Esophagus squamous epithelium (tissue), 5 donors: ENCODE measurements at regions not wholly inside any gene's neighbourhood (a gene's known extent, or its start where the extent isn't known, plus 50 kb on each side); places are given as distances from the start of the nearest gene placed in this dataset.

Source experiments
- DNase-seq: peaks from one replicate; lab custom pipeline; 2025; lab: John Stamatoyannopoulos, UW
- H3K27ac ChIP-seq, 4 donors: fragments of 200-600 bp; sonication (generic); one replicate each; pipeline ENCODE4 v1.5.1; 2016 to 2019; ENCODE audit warnings: mild to moderate bottlenecking in 1 of 4
- H3K27me3 ChIP-seq, 4 donors: fragments of 200-600 bp; sonication (generic); 1 replicate in 3 of 4; 2 replicates in 1 of 4; pipeline versions ENCODE4 v1.5.1 to v1.6.0; 2017 to 2021; ENCODE audit warnings: antibody characterized with exemption in 1 of 4
- H3K36me3 ChIP-seq, 3 donors: fragments of 200-600 bp; sonication (generic); one replicate each; pipeline ENCODE4 v1.5.1; 2016 to 2019
- H3K4me1 ChIP-seq, 3 donors: fragments of 200-600 bp; sonication (generic); one replicate each; pipeline ENCODE4 v1.5.1; 2017 to 2019
- H3K4me3 ChIP-seq, 4 donors: fragments of 200-600 bp; sonication (generic); 1 replicate in 3 of 4; 2 replicates in 1 of 4; pipeline ENCODE4 v1.5.1; 2016 to 2019; ENCODE audit warnings: mild to moderate bottlenecking in 2 of 4, moderate library complexity in 1 of 4
- H3K9me3 ChIP-seq, 3 donors: fragments of 200-600 bp; sonication (generic); one replicate each; pipeline ENCODE4 v1.5.1; 2016 to 2019
- CTCF ChIP-seq, 6 experiments: fragments of 450-650 bp in 4 of 6; fragments of 200-600 bp in 2 of 6; sonication (generic) in 2 of 6; IDR thresholded peaks; one replicate each; pipeline ENCODE4 v1.5.1; 2016 to 2019; ENCODE audit warnings: antibody characterized with exemption in 6 of 6, mild to moderate bottlenecking in 4 of 6, moderate library complexity in 4 of 6
- POLR2A ChIP-seq, 4 donors: fragments of 450-650 bp; IDR thresholded peaks; one replicate each; pipeline ENCODE4 v1.6.1; 2017; ENCODE audit warnings: antibody characterized with exemption in 4 of 4, mild to moderate bottlenecking in 4 of 4, moderate library complexity in 3 of 4
- whole genome bisulfite sequencing, 2 donors: methylation state at CpG; one replicate each; pipeline ENCODE4 v1.1.5; 2018; 5-methylcytosine and 5-hydroxymethylcytosine counted together
- intact Hi-C: fragments of 100-400 bp; cut with DNase I; formaldehyde crosslinking; loops from one replicate; pipeline ENCODE4 v1.15.0; 2022
- donor health status: DM: yes; HTN: yes; CAD: no.

GRCh38 chr5:2857837-2858236, 106.4 kb upstream of the IRX2 start:
- no peaks in the 10 kb centered on the region for H3K4me1 ChIP-seq
- no peak for TF ChIP-seq POLR2A (IDR thresholded peaks at IDR 0.05)
- no peak for TF ChIP-seq CTCF (IDR thresholded peaks at IDR 0.05)
- no CpG with 5 or more reads among the region's 2 CpGs for WGBS, 2 donors
- H3K9me3 ChIP-seq: no peaks in the 10 kb centered on the region
- peaks cover 0 to 4% (median 0%) of the 10 kb centered on the region in 4 donors for H3K27me3 ChIP-seq
- no peak for DNase-seq
- H3K4me3 ChIP-seq: no peak overlapping the region
- H3K27ac ChIP-seq: no peak overlapping the region
- no peaks in the 10 kb centered on the region for H3K36me3 ChIP-seq
- intact Hi-C loops: no loop called here

GRCh38 chr5:2856206-2856605, 104.7 kb upstream of the IRX2 start:
- no peaks in the 10 kb centered on the region for H3K9me3 ChIP-seq
- intact Hi-C loops: no loop called here
- H3K4me1 ChIP-seq: no peaks in the 10 kb centered on the region
- H3K36me3 ChIP-seq: no peaks in the 10 kb centered on the region
- 78 to 80% methylated on average over 13 of the region's 13 CpGs for WGBS, 2 donors
- peaks cover 0 to 4% (median 0%) of the 10 kb centered on the region in 4 donors for H3K27me3 ChIP-seq
- TF ChIP-seq CTCF (IDR thresholded peaks at IDR 0.05): no peak
- no peak for TF ChIP-seq POLR2A (IDR thresholded peaks at IDR 0.05)
- H3K4me3 ChIP-seq: no peak overlapping the region
- no peak for DNase-seq
- H3K27ac ChIP-seq: no peak overlapping the region

- H3K9me3 ChIP-seq: no peaks in the 10 kb centered on the region
- intact Hi-C loops: no loop called here
- H3K4me1 ChIP-seq: no peaks in the 10 kb centered on the region
- no peak for TF ChIP-seq POLR2A (IDR thresholded peaks at IDR 0.05)
- no peak for TF ChIP-seq CTCF (IDR thresholded peaks at IDR 0.05)
- H3K36me3 ChIP-seq: no peaks in the 10 kb centered on the region
- no peak overlapping the region for H3K4me3 ChIP-seq
- 89 to 100% methylated on average over 1 of the region's 1 CpG for WGBS, 2 donors
- no peak for DNase-seq
- no peak overlapping the region for H3K27ac ChIP-seq
- no peaks in the 10 kb centered on the region for H3K27me3 ChIP-seq
These were observed 101.0 kb upstream of the IRX2 start for GRCh38 chr5:2852446-2852845.

DNA sequence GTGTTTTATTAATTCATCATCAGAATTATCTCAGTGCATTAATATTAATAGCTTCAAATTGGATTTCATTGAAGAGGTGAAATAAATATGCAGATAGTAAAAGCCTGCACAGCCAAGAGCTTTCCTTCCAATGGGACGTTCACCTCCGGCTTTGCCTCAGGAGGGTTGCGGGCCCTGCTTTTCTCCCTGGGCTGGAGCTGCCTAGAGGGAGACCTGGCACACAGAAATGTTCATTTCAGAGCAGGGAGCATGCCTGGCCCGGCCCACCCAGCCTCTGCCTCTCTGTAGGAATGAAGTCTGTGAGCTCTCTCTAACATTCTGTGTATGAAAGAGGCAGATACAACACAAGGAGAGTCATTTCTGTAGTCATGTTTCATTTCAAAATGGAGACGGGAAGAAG, 100.4 kb upstream of the IRX2 start:
- no peaks in the 10 kb centered on the region for H3K27me3 ChIP-seq
- no peaks in the 10 kb centered on the region for H3K4me1 ChIP-seq
- 69 to 81% methylated on average over 5 of the region's 5 CpGs for WGBS, 2 donors
- DNase-seq: no peak
- no peak overlapping the region for H3K4me3 ChIP-seq
- intact Hi-C loops: no loop called here
- H3K9me3 ChIP-seq: no peaks in the 10 kb centered on the region
- H3K36me3 ChIP-seq: no peaks in the 10 kb centered on the region
- TF ChIP-seq POLR2A (IDR thresholded peaks at IDR 0.05): no peak
- no peak for TF ChIP-seq CTCF (IDR thresholded peaks at IDR 0.05)
- H3K27ac ChIP-seq: no peak overlapping the region

DNA sequence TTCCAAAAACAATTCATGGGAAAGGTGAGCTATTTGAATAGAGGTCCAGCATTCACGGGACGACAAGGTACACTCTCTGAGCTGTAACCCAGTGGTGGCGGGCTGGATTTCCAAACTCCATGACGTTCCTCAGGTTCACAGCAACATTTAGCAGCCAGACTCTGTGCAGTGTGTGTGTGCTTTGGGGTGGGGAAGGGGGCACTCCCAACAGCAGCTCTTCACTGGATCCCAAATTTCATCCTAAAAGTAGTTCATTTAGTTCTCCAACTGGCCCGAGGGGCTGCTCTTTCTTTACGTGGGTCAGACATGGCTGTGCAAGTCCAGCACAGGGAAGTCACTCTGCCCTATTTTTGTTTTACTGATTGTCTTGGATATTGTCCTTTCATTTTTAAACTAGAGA, 98.0 kb upstream of the IRX2 start:
- H3K27me3 ChIP-seq: no peaks in the 10 kb centered on the region
- no peak overlapping the region for H3K27ac ChIP-seq
- intact Hi-C loops: no loop called here
- no peaks in the 10 kb centered on the region for H3K4me1 ChIP-seq
- 69 to 82% methylated on average over 6 of the region's 6 CpGs for WGBS, 2 donors
- H3K4me3 ChIP-seq: no peak overlapping the region
- TF ChIP-seq POLR2A (IDR thresholded peaks at IDR 0.05): no peak
- TF ChIP-seq CTCF (IDR thresholded peaks at IDR 0.05): no peak
- no peaks in the 10 kb centered on the region for H3K9me3 ChIP-seq
- no peaks in the 10 kb centered on the region for H3K36me3 ChIP-seq
- DNase-seq: no peak
